OCI-LY7 (cell line): ENCODE measurements at regions not wholly inside any gene's neighbourhood (a gene's known extent, or its start where the extent isn't known, plus 50 kb on each side); places are given as distances from the start of the nearest gene placed in this dataset.

Experiments
- BruUV-seq: library from RNA; stranded (reverse); fragments of 400-500 nt; replicated peaks from 2 replicates; lab custom pipeline; 2021; lab: Mats Ljungman, UMichigan
- CTCF ChIA-PET: fragments of 300-600 bp; sonication (Branson Sonifier 250); formaldehyde crosslinking; loops from one replicate; lab custom pipeline; 2022; ENCODE audit warnings: antibody characterized with exemption; ENCODE audit not compliant: unreplicated experiment; lab: Charles Lee
- POLR2A ChIA-PET: fragments of 300-600 bp; sonication (Branson Sonifier 250); formaldehyde crosslinking; loops from one replicate; lab custom pipeline; 2022; ENCODE audit warnings: antibody characterized with exemption; lab: Charles Lee
- DNase-seq: peaks from one replicate; pipeline ENCODE4 v3.0.0-alpha.2; 2015; ENCODE audit warnings: low spot score
- H2AFZ ChIP-seq: fragments of 200-600 bp; sonication (generic), shearing (Covaris generic); 2 replicates; pipeline ENCODE4 v1.6.1; 2014; ENCODE audit warnings: mild to moderate bottlenecking, antibody characterized with exemption, low read length, moderate library complexity
- H3K27ac ChIP-seq: fragments of 200-600 bp; sonication (generic); 2 replicates; pipeline ENCODE4 v1.5.1; 2014; ENCODE audit warnings: mixed run types, low read depth, mild to moderate bottlenecking, moderate library complexity, low read length, inconsistent platforms; ENCODE audit not compliant: poor library complexity, severe bottlenecking
- H3K36me3 ChIP-seq: fragments of 200-600 bp; sonication (generic); 2 replicates; pipeline ENCODE4 v1.6.1; 2014; ENCODE audit warnings: mild to moderate bottlenecking, antibody characterized with exemption, low read length, moderate library complexity, mixed read lengths; ENCODE audit not compliant: insufficient read depth
- H3K4me1 ChIP-seq: fragments of 200-600 bp; sonication (generic); 2 replicates; pipeline ENCODE4 v1.5.1; 2014; ENCODE audit warnings: mild to moderate bottlenecking, low read length; ENCODE audit not compliant: insufficient read depth, poor library complexity, severe bottlenecking
- H3K4me2 ChIP-seq: fragments of 200-600 bp; sonication (generic); 2 replicates; pipeline ENCODE4 v1.6.1; 2014; ENCODE audit warnings: mild to moderate bottlenecking, low read length
- H3K4me3 ChIP-seq: fragments of 200-600 bp; sonication (generic); 2 replicates; pipeline ENCODE4 v1.5.1; 2014; ENCODE audit warnings: mild to moderate bottlenecking, low read depth, low read length; ENCODE audit not compliant: poor library complexity, severe bottlenecking
- H3K79me2 ChIP-seq: fragments of 200-600 bp; sonication (generic); 2 replicates; pipeline ENCODE4 v1.6.1; 2016; ENCODE audit warnings: low read depth, mild to moderate bottlenecking, low read length, moderate library complexity, mixed read lengths; ENCODE audit not compliant: insufficient read depth
- H3K9me2 ChIP-seq: fragments of 200-600 bp; sonication (generic); 2 replicates; pipeline ENCODE4 v1.6.1; 2016; ENCODE audit warnings: mild to moderate bottlenecking, low read length, mixed read lengths; ENCODE audit not compliant: insufficient read depth
- H3K9me3 ChIP-seq: fragments of 200-600 bp; sonication (generic); 2 replicates; pipeline ENCODE4 v1.6.1; 2014; ENCODE audit warnings: mild to moderate bottlenecking, mixed run types, low read length, mixed read lengths
- H4K20me1 ChIP-seq: fragments of 200-600 bp; sonication (generic); 2 replicates; pipeline ENCODE4 v1.6.1; 2014; ENCODE audit warnings: mild to moderate bottlenecking, antibody characterized with exemption, low read length, moderate library complexity, mixed read lengths; ENCODE audit not compliant: insufficient read depth
- EZH2phosphoT487 ChIP-seq: fragments of 200-600 bp; sonication (generic); IDR thresholded peaks from 2 replicates; pipeline ENCODE4 v1.6.1; 2018; ENCODE audit warnings: low read depth, borderline replicate concordance, mild to moderate bottlenecking, mixed run types, antibody characterized with exemption, low read length, moderate library complexity, mixed read lengths
- intact Hi-C: fragments of 100-400 bp; cut with micrococcal nuclease; formaldehyde crosslinking; loops from one replicate; pipeline ENCODE4 v1.10.0; 2022; ENCODE audit not compliant: unreplicated experiment
- TF ChIP-seq, protein P1 (sequence below): fragments of 200-600 bp; sonication (generic); conservative IDR thresholded peaks from 2 replicates; pipeline ENCODE4 v1.5.1; 2014; ENCODE audit warnings: mild to moderate bottlenecking, antibody characterized with exemption, low read length, moderate library complexity, mixed read lengths

DNA sequence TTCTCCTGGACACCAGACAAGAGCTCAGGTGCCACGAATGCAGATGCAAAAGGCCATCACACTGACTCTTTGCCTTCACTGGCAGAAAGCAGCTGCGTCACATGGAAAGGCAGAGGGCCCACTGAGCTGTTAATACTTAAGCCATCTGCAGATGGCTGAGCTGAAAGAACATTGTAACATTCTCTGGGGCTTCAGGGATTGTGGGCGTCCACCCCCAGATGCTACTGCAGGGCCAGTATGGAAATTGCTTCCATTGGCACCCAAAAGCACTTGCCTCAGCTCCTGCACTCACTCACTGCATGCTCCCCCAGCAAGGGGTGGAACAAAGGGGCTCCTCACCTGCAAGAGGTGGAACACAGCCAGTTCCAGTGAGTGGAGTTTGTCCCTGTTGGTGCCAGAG is 1264.6 kb downstream of the REEP3 start:
- intact Hi-C loops = no loop called here
- Histone ChIP-seq H3K9me3 (no peaks in the 10 kb centered on the region), H3K27ac (no peak overlapping the region), H3K4me2 (no peak overlapping the region), H3K4me3 (no peak overlapping the region), H3K9me2 (no peaks in the 10 kb centered on the region), H3K36me3 (no peaks in the 10 kb centered on the region), H2AFZ (no peak overlapping the region), H3K4me1 (no peaks in the 10 kb centered on the region), H3K79me2 (no peaks in the 10 kb centered on the region), H4K20me1 (no peaks in the 10 kb centered on the region)
- ChIA-PET POLR2A (interaction anchor here (0.6 to 0.7 kb wide), 2 partner anchors 123 to 706 kb away, joined by 3 read pairs; no protein-coding TSS in a partner anchor), CTCF (no interaction called here)
- no peak for TF ChIP-seq EZH2phosphoT487
- TF ChIP-seq, protein P1, sequence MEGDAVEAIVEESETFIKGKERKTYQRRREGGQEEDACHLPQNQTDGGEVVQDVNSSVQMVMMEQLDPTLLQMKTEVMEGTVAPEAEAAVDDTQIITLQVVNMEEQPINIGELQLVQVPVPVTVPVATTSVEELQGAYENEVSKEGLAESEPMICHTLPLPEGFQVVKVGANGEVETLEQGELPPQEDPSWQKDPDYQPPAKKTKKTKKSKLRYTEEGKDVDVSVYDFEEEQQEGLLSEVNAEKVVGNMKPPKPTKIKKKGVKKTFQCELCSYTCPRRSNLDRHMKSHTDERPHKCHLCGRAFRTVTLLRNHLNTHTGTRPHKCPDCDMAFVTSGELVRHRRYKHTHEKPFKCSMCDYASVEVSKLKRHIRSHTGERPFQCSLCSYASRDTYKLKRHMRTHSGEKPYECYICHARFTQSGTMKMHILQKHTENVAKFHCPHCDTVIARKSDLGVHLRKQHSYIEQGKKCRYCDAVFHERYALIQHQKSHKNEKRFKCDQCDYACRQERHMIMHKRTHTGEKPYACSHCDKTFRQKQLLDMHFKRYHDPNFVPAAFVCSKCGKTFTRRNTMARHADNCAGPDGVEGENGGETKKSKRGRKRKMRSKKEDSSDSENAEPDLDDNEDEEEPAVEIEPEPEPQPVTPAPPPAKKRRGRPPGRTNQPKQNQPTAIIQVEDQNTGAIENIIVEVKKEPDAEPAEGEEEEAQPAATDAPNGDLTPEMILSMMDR = no peak
- DNase-seq = no peak
- BruUV-seq = no TSS peak

DNA sequence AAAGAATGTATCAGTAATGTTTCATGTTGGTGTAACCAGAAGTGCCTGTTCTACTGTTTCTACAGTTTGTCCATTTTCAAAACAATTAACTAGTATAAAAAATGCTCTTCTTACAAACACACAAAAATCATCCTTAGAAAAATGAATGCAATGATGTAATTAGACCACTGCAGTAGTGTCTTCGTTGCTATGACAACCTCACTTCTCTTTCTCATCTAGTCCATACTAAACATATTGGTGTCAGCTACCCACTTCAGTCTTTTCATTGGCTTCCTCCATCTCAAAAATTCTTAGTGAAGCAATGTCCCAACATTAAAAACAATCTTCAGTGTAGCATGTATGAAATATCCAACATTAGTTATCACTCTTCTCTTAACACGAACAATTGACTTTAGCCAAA is 1265.8 kb downstream of the REEP3 start:
- H3K9me3 ChIP-seq = no peaks in the 10 kb centered on the region

DNA sequence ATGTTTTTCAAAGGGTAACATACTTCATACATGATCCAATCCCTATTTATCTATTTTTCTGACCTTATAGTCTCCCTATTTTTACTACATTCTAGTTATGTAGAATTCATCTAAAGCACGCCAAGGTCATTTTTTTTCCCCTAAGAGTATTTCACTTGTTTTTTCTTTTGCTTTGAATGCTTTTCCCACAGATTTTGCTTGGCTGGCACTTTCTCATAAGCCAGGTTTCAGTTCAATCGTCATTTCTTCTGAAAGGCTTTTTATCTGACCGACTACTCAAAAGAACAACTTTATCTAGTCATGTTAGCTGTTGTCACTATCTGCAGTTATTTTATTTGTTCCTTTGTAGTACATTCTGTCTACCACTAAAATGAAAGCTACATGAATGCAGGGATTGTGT is 1274.6 kb downstream of the REEP3 start:
- TF ChIP-seq, protein P1 = no peak
- no peak for TF ChIP-seq EZH2phosphoT487

More for the DNA sequence above, 1265.8 kb downstream of the REEP3 start:
- Histone ChIP-seq H4K20me1 (no peaks in the 10 kb centered on the region), H3K9me2 (no peaks in the 10 kb centered on the region), H3K27ac (no peak overlapping the region), H3K4me2 (no peak overlapping the region), H3K4me3 (no peak overlapping the region), H2AFZ (no peak overlapping the region), H3K79me2 (no peaks in the 10 kb centered on the region), H3K36me3 (no peaks in the 10 kb centered on the region), H3K4me1 (no peaks in the 10 kb centered on the region)
- CTCF ChIA-PET = no interaction called here
- POLR2A ChIA-PET = no interaction called here
- DNase-seq = no peak
- TF ChIP-seq, protein P1 = no peak
- no peak for TF ChIP-seq EZH2phosphoT487
- intact Hi-C loops = no loop called here
- no TSS peak for BruUV-seq

More for the DNA sequence above, 1274.6 kb downstream of the REEP3 start:
- Histone ChIP-seq H3K4me1 (no peaks in the 10 kb centered on the region), H3K36me3 (no peaks in the 10 kb centered on the region), H3K9me3 (no peaks in the 10 kb centered on the region), H3K79me2 (no peaks in the 10 kb centered on the region), H2AFZ (no peak overlapping the region), H3K4me2 (no peak overlapping the region), H3K27ac (no peak overlapping the region), H4K20me1 (no peaks in the 10 kb centered on the region), H3K4me3 (no peak overlapping the region), H3K9me2 (no peaks in the 10 kb centered on the region)
- intact Hi-C loops = no loop called here
- POLR2A ChIA-PET = no interaction called here
- no peak for DNase-seq
- CTCF ChIA-PET = no interaction called here
- BruUV-seq = no TSS peak
